ENCODE measurements at regions not wholly inside any gene's neighbourhood (a gene's known extent, or its start where the extent isn't known, plus 50 kb on each side); places are given as distances from the start of the nearest gene placed in this dataset.
A peak's percentile ranks its signal among the peaks of the same experiment; 100 is the strongest.

- no peak for DNase-seq (ENCODE audit: low read depth)
These were observed 115.7 kb upstream of the IGF1 start for GRCh38 chr12:102596031-102596430.

- DNase-seq (ENCODE audit: low read depth) = no peak
These were observed 115.0 kb upstream of the IGF1 start for GRCh38 chr12:102595315-102595714.

DNA sequence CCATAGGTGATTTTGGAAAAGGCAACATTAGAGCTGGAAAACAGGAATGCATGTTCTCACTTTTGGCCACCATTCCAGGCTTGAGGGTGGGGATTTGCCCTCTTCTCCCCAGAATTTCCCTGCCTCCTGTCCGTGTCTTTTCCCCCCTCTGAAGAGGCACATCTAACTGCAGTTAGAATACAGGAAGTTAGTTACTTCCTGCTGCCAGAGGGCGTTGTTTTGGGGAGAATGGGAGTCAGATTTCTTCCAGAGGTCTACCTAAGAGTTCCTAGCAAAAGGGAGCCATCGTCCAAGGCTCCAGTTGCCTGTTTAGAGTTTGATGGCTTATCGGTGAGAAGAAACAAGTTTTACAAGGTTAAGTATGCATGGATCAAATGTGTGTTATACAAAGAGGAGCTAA lies 112.8 kb upstream of the IGF1 start:
- DNase-seq (ENCODE audit: low read depth) = no peak

DNA sequence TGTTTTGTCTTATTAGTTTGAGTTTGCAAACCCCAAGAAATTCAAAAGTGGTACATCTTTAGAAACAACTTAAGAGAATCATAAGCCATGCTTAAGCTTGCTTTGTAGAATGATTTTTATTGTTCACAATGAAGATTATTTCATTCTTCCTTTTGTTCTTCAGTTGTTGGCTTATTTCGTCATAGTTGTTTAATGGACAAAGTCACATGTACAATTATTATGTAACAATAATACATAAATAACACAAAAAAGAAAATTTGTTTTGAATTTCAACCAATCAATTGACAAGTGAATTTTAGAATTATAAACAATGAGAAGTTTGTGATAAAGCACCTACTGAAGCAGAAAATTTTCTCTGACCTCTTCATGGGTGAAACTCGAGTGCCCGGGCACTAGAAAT lies 111.8 kb upstream of the IGF1 start:
- DNase-seq (ENCODE audit: low read depth) = no peak

DNA sequence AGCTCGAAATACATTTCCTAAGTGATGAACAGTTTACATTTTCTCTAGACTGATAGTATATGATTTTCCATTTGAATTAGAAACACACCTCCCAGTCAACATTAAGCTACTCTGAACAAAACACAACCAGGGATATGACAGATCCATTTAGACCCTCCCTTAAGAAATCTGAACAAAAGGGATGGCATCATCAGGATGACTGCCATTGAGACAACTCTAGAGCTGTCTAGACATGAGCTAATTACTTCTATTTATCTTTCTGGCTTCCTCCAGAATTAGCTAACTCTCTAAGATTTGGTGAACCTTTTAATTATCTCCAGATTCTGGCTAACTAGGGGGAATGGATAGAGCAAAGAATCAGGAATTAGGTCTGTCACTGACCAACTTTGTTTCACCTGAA lies 92.9 kb upstream of the IGF1 start:
- no peak for DNase-seq (ENCODE audit: low read depth)

GRCh38 chr12:102571889-102572288 lies 91.5 kb upstream of the IGF1 start:
- DNase-seq (ENCODE audit: low read depth) = no peak

DNA sequence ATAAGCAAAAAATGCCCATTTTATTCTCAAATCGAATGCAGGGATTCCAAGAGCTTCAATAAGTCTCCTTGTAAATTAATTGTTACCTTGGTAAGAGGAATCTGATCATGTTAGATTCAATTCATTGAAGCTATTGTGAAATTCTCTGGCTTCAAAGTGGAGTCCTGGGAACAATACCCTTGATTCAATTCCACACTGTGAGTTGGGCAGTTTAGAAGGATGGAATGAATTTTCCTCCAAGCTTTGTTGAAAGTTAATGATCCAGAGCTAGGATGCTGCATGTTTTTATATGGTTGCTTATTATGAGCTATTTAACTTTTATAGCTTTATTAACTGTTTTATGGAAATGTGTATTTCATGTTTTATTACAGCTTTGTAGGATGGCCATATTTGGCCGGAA lies 89.9 kb upstream of the IGF1 start:
- no peak for DNase-seq (ENCODE audit: low read depth)

GRCh38 chr12:102569803-102570202 lies 89.4 kb upstream of the IGF1 start:
- no peak for DNase-seq (ENCODE audit: low read depth)

DNA sequence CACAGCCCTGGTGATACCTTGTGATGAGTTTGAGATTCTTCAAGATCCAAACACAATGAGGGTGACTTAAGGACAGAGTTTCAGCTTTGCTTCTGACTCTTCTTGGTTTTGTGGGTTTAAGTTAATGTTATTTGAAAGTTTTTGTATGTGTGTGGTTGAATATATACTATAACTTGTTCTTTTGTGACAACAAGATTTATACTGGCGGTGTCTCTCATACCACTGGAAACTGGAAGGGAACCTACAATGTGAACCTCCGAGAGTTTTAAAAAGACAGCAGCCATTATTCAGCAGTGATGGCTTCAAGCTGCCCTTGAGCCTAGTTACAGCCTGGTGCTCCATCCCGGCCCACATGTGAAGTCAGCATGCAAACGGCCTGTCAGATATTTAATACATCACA lies 87.9 kb upstream of the IGF1 start:
- no peak for DNase-seq (ENCODE audit: low read depth)

DNA sequence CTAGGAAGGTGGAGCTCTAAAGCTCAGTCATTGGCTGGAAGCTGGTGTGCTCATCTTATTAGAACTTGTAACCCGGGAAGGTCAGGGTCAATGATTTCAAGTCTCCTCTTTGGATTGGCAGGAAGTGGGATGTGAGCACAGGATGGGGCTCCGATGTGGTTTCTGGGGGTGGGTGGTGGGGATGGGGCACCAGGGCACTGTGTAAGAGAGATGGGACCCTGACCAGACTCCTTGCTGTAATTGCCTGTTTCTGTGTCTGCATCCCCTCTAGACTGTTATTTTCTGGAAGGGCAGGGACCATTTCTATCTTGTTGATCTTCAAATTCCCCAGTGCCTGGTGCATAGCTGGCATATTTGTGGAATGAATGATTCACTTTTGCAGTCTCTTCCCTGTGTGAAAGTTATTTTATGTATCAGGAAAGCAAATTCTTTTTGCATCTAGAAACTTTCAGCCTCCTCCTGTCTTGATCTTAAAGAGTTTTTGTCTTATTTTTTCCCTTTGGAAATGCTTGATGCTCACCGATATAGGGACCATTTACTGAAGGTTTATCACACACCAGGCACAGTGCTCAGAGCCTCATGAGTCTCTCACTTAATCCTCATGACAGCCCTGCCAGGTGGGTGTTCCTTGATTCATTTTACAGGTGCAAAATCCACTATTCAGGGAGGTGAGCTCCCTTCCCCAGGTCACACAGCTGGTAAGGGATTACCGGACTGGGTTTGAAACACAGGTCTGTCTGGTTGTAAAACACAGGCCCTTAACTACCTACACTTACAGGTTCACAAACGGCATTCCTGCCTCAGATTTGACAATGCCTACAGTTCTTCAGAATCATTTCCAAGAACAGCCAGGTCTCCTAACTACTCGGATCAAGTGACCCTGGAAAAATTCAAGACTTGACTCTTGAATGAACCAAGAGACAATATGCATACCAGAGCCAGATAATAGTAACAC lies 86.9 kb upstream of the IGF1 start:
- DNase-seq (ENCODE audit: low read depth) = no peak

DNA sequence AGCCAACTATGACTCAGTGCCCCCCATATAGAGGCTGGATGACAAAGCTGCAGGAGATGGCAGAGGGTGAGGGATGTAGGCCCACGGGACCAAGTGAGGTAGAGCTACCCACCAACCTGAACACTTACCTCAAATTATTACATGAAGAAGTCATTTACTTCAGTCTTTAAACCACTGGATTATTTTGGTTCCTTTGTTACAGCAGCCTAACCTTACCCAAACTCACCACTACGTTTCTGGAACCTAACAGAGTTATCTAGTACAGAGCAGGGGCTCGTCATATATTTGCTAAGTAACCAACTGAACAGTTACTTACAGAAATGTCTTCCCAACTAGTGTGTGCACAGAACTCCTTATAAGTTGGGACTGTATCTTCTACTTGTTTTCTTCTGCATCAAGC lies 85.2 kb upstream of the IGF1 start:
- DNase-seq (ENCODE audit: low read depth) = no peak

GRCh38 chr12:102564026-102564425 lies 83.7 kb upstream of the IGF1 start:
- no peak for DNase-seq (ENCODE audit: low read depth)

DNA sequence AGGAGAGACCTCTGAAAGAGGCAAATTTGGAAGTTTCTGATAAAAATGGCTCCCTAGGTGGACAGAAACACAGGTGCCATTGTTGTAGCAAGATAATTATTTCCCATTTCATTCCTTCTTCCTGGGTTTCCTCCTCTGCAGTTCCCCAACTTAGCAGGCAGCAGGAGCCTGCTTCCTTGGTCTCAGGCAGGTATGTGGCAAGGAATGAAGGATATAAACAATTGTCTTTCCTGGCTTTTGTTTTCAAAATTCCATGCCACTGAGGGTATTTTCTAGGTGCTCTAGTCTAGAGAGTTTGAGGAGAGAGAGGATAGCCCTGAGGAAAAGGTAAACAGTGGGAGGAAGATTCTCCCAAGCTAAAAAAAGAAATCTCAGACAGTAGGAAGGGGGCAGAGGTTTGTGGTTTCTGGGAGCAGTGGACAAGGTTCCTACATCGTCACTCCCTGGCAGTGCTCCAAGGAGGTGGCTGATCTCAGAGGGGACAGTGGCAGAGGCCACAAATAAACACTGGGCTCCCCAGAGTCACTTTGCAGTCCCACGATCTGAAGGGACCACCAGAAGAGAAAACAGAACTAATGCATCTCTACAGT lies 82.6 kb upstream of the IGF1 start:
- DNase-seq (ENCODE audit: low read depth) = no peak

DNA sequence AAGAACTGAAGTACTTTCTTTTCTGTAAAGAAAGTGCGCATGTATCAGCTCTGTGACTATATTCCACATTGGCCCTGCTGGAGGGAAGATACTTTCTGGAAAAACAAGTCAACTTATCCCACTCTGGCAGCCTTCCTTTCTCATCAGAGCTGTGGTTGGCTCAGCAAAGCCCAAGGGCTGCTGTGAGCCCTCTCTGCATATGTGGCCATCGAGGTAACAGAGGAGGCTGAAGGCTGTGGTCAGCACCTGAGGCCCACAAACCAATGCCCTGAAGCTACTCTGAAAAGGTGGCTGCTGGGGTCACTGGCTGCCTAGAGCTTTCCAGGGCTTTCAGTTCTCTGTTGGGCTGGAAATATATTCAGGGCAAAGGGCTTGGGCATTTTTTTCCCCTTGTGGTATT lies 70.8 kb upstream of the IGF1 start:
- no peak for DNase-seq (ENCODE audit: low read depth)

GRCh38 chr12:102549691-102550090 lies 69.3 kb upstream of the IGF1 start:
- no peak for DNase-seq (ENCODE audit: low read depth)

- no peak for DNase-seq (ENCODE audit: low read depth)
These were observed 68.2 kb upstream of the IGF1 start for GRCh38 chr12:102548543-102548942.

DNA sequence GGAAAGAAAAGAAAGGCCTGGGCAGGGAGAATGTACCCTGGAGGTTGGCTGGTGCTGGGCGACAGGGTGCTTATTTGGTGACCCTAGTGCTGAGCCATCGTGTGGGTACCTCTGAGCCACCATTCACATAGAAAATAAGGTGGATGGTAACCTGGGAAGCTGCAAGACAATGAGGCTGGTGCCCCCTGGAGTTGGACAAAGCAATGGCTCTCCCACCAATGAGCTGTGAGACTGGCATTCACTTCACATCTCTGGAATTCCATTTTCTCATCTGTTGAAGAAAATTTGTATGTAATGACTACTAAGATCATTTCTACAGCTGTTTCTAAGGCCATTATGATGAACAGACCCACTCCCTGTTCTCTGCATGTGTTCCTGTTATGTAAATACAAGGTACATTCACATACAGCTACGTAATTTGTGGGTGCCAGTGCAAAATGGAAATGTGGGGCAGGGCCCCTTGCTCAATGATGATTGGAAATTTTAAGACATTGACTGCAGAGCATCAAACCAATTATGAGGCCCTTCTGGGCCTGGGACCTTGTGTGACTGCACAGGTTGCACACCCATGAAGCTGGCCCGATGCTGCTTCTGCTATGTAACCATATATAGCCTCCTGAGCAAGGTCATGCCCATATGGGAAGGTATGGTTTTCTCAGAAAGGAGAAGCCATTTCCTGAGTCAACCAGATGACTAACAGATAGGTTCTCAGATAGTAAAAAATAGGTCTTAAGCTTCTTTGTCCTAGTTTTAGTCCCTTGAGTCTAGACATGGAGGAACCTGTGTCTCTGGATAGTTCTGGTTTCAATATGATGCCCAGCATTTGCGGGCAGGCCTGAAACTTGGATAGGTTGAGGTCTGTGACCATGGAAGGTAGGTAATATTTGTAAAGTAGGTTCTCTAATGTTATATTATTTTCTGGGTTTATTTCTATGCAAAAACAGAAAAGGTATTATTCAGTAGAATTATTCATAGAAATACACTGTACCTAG lies 63.4 kb upstream of the IGF1 start:
- no peak for DNase-seq (ENCODE audit: low read depth)

DNA sequence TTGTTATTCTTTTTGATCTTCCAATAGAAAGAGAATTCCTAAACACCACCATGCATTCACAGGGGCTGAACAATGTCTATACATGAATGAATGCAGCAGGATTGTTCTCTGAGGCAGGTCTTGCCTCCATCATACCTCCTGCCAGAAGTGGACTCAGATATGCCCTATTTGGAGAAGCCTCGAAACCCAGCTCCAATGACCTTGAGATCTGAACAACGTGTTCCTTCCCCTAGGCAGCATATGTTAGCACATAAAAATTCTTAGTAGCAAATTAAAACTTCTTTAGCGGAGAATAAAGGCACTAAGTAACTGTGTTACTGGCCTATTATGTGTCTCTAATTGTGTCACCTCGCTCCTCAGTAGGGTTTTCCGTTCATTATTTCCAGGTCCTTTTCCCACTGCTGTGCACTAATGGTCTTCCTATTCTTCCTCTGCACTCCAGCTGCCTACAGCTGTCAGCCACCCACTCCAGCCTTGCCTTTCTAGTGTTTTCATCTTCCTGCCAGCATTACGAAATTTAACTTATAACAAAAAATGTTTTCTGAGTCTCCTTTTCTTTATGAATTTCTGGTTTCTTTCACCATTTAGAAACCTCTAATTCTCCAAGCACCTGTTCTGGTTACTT lies 62.6 kb upstream of the IGF1 start:
- no peak for DNase-seq (ENCODE audit: low read depth)

GRCh38 chr12:102540815-102541385 lies 60.5 kb upstream of the IGF1 start:
- DNase-seq (ENCODE audit: low read depth) = no peak

DNA sequence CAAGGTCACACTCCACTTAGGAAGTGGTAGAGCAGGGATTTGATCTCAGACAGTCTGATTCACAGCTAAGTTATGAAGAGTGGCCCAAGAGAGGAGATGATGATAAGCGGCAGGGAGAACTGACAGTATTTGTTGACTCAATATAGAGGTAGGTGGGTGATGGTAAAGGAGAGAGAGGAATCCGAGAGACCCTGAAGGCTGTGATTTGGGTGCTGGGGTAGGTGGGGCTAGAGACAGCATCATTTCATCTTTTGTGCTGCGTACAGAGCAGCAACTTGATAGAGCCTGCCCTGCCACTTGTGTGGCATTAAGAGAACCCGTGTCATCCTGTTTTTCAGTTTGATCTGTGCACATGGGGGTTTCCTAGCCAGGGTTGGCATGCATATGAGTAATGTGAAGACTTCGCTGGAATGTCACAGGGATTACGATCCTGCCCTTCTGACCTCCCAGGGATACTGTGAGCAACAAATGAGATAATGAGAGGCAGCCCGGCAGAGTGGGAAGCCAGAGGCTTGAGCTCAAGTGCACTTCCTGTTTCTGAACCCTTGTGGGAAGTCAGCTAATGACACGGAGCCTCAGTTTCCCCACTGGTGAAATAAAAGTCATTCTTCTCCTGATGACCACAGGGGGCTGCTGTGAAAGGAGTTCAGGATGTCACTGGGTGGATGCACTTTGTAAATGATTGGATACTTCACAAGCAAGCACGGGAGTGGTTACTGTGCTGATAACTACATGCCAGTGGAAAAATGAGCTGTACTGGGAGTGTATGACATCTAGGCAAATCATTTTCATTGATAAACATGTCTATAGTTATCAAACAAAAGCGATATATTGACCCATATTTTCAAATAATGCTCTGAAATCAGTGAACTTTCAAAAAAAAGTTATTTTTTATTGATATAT lies 59.5 kb upstream of the IGF1 start:
- peak; percentile 16 for DNase-seq (ENCODE audit: low read depth)

DNA sequence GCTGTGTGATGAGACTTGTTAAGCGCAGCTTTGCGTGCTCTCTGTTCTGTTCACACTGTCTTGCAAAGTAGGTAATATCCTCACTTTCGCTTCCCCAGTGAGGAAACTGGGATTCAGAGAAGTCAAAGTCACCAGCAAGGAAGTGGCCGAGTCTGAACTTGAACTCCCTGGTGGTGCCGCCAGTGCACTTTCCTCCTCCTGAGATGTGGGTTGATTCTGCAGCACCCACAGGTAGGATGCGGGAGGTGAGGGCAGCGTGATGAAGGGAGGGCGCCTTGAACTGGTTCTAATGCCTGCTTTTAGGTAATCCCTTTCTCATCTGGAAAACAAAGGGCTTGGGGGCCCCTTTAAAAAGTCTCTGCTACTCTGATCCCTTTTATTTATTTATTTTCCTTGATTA lies 54.9 kb upstream of the IGF1 start:
- no peak for DNase-seq (ENCODE audit: low read depth)
